ENCODE measurements at regions not wholly inside any gene's neighbourhood (a gene's known extent, or its start where the extent isn't known, plus 50 kb on each side); places are given as distances from the start of the nearest gene placed in this dataset.

DNA sequence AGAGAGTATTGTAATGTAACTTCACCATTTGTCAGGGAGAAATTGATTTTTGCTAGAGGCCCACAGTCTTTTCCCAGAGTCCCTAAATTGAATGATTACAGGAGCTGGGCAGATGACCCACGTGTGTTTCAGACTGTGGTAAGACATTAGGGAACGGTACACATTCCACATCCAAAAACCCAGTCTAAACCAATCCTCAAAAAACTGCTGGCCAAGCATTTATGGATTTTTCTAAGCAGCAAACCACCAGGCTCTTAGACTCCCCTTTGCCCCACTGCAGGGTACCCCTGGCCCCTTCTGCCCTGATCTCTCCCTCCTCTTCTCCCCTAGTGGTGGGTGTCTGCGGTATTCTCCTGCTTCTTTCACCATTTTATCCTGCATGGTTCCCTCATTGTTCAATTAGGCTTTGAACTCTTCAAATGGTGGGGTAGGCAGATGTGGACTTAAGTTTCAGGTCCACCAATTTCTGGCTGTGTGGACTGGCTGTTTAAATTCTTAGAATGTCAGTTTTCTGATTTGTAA, 135.5 kb upstream of the SORCS3 start:
- DNase-seq, result no peak

DNA sequence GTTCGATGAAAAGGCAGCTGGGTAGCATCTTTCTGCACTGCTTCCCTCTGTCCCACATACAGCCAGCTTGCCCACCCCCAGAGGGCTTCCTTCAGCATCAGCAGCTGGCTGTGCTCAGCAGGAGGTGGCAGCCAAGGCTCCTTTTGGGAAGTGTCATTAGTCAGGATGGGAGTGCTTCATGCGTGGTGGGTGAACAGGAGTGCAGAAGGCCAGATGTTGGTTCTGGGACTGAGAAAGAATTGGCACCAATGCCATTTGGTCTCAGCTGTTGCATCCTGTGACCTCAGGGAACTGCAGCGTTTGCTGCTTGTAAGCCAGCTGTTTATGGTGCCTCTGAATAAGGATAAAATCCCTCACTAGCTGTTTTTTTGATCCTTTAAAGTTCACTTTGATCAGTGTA, 131.1 kb upstream of the SORCS3 start:
- DNase-seq, result no peak

- no peak for DNase-seq
Observed at GRCh38 chr10:104510644-104511043, 130.4 kb upstream of the SORCS3 start.

DNA sequence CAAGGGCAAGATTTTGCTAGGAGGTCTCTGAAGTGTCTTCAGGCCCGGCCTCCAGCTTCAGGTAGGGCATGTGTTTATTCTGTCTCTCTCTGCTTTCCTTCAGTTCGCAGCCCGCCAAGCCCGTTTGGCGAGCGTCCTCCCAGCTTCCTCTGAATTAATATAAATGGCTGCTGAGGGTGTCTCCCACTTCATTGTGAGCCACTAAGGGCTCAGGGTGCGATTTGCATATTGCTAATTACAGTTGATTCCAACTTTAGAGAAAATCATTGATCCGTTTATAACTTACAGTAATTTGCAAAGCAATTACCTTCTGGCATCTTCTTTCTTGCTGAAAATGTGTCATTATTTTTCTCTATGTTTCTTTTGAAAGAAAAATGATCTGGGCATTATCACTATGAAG, 128.3 kb upstream of the SORCS3 start:
- DNase-seq, result no peak

DNA sequence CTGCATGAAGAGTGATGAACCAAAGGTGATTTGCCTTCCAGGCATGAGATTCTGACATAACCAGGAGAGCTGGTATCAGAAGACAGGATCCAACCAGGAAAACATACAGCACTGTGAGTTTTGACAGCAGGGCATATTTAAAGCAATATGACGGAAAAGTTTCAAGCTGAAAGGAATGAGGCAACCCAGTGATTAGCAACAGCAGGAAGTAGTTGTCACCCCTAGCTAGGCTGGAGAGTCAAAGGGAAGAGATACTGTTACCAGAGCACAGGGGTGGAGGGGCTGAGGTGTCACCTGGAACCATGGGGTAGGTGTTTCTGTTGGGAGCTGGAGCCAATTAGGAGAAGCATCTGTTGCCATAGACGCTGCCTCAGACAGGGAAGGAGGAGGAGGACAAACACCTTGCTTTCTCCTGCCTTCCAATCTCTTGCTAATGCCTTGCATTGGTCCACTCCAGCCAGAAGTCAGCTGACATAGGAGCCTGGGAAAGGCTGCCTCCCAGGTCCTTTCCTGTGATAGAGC, 125.4 kb upstream of the SORCS3 start:
- no peak for DNase-seq

- no peak for DNase-seq
Observed at GRCh38 chr10:104516986-104517385, 124.1 kb upstream of the SORCS3 start.

DNA sequence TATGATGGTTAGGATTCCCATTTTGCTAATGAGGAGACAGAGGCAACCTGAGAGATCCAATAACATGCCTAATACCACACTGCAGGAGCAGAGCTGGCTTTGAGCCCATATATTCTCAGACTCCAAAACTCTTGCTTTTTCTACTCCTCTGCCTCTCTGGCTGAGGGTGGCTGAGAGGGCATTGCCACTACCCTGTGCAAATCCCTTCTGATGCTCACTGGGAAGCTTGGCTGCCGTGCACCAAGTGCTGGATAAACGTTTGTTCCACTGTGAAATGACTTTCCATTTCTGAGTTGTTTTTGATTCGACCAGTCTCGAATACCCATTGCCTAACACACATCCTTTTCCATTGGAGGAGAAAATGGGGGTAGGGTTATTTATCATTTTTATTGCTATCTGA, 123.1 kb upstream of the SORCS3 start:
- no peak for DNase-seq

DNA sequence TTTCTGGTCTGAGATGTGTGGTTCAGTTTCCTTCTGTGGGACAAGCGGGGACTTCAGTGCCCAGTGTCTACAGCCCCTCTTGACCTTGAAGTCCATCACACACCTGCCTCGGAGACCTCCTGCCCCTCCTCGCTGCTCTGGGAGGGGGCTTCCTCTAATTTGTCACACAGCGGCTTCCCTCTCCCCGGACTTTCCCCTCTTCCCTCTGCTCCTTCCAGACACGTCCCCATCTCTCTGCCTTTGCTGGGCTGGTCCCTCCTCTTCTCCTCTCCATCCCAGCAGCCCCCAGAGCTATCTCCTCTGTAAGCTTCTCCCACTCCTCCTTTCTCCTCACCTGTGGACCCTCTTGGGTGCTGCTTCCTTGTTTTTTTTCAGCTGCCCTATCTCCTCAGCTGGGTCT, 122.2 kb upstream of the SORCS3 start:
- DNase-seq, result no peak

GRCh38 chr10:104520653-104521052, 120.4 kb upstream of the SORCS3 start:
- DNase-seq, result no peak

GRCh38 chr10:104521901-104522694, 119.0 kb upstream of the SORCS3 start:
- DNase-seq, result no peak

DNA sequence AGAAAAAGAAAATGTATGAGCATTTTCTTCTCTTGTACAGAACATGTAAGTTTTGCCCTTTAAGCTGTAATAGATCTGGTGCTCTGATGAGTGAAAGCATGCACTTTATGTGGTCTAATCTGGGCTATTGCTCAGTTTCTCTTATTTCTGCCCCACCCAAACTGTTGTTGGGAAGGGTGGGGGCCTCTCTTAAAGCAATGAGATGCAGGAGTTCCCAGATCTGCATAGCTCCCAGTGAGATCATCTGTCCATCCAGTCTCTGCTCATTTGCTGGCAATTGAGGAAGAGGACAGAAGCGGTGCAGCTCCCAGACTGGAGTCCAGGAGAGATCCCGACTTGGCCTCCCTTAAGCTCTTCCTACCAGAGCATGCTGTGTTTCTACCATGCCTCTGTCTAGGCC, 114.9 kb upstream of the SORCS3 start:
- DNase-seq, result no peak

DNA sequence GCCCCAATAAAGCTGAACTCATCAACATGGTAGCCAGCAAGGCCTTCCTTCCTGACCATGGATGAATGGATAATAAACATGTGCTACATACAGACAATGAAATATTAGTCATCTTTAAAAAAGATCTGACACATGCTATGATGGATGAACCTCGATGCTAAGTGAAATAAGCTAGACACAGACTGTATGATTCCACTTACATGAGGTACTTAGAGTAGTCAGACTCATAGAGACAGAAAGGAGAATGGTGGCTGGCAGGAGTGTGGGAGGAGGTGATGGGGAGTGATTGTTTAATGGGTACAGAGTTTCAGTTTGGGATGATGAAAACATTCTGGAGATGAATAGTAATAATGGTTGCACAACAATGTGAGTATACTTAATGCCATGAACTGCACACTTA, 114.1 kb upstream of the SORCS3 start:
- DNase-seq, result no peak

DNA sequence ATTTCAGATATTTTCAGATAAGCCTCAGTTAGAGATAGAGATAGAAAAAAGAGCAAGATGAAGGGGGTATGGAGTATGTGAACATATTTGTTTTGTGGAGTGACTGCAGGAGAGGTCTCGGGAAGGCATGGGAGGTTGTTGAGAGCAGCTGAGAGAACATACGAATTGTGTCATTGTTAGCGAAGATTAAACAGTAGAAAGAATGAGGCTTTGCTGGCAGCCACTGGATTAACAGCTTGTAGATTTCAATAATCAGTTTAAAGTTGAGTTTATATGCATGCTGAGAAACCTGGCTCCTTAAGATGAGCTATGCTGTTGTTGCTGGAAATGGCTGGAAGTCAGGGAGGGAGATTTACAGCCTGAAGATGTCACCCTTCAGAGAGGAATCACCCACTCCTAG, 100.9 kb upstream of the SORCS3 start:
- no peak for DNase-seq

GRCh38 chr10:104541820-104542219, 99.3 kb upstream of the SORCS3 start:
- DNase-seq, result no peak

DNA sequence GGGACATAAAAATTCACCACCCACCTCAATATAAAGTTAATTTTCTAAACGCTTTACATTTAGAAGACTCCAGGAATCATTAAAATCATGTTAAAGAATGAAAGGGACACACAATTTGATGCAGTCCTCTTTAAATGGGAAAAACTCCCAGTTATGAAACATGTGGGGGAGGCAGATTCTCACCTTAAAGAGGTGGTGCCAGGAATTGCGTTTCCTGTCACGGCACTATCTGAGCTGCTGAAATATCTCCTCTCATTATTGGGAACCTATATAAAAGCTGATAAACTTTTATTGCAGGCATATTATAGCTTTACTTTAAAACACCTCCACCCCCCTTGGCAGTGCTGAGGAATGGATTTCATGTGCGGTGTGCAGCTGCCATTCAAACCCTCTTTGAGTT, 94.8 kb upstream of the SORCS3 start:
- DNase-seq, result no peak

DNA sequence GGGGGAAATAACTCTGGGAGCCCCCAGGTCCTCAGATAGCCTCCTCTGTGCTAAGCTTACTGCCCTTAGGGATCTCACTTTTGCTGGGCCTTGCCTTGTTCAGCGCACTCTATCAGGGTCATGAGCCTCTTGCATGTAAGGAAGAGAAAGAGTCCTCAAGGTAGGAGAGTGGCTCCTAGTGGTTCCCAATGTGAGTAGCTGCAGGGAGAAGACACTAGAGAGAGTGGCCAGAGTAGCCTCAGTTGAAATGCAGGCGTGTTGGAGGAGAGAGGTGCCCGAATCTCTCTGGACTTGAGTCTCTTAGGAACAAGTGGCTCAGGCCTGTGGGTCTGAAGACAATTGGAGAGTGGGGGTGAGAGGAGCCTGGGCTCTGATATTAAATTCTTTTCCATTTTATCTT, 94.3 kb upstream of the SORCS3 start:
- DNase-seq, result no peak

DNA sequence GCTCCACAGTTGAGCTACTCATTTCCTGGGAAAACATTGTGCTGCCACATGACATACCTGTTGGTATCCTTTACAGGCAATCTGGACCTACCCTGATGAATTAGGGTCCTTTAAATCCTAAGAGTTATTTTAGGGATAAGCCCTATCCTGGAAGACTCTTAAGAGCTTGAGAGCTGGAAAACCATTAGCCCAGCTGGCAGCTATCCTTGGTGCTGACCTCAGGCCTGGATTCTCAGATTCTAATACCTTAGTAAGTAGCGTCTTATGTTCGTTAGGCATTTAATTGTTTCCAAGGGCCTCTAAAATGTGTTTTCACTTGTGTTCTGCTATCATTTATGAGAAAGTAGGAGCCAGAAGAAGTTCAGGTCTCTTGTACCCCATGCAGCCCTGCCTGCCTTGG, 93.0 kb upstream of the SORCS3 start:
- no peak for DNase-seq

GRCh38 chr10:104556831-104557230, 84.3 kb upstream of the SORCS3 start:
- DNase-seq, result no peak

GRCh38 chr10:104557966-104558365, 83.1 kb upstream of the SORCS3 start:
- no peak for DNase-seq

DNA sequence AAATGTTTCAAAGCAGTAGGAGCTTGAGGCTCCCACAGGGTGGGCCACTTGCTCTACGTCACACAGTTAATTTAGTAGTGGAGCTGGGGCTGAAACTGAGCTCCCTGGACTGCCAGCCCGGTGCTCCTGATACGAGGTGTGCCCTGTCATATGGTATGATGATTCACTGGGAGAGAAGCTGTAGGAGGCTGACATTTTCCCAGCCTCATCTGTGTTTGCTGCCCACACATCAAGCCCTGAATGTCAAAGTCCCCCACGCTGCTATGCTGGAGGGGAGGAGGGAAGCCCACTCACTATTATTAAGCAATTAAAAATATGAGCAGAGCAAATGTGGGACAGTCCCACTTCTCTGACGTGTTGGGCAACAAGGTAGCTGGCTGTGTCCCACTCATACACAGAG, 81.2 kb upstream of the SORCS3 start:
- DNase-seq, result no peak

- DNase-seq, result no peak
Observed at GRCh38 chr10:104563051-104563450, 78.0 kb upstream of the SORCS3 start.

DNA sequence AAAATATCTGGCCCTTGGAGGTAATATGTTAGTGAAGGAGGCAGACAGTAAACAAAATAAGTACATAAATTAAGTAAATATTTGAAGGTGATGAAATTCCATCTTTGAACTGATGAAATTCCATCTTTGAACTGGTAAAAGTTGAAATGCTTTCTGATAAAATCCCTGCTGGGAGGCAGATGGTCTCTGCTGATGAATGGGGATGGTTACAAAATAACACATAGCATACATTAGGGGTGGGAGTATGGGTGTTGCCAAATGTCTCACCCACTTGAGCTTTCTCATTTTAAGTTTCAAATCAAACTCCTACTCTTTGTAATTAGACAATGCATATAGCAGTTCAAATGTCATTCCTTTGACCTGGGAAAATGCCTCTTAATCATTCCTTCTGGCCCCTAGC, 77.5 kb upstream of the SORCS3 start:
- no peak for DNase-seq

DNA sequence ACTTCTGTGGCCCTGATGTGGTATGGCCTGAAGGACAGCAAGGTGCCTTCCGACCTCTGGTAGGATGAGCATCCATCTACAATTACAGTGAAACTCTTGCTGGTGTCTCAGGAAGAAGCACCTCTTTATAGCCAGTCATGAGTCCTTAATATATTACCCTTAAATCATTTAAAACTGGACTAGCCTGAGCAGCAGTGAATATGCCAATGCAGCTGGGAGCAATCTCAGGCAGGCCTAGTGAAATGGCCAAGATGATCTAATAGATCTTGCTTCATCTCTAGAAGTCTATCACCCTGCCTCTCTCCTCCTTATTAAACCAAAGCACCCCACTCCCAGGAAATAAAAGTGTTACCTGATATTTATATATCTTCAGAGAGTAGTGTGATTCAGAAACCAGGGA, 66.7 kb upstream of the SORCS3 start:
- DNase-seq, result no peak

- DNase-seq, result no peak
Observed at GRCh38 chr10:104574838-104575237, 66.3 kb upstream of the SORCS3 start.

- no peak for DNase-seq
Observed at GRCh38 chr10:104576611-104577010, 64.5 kb upstream of the SORCS3 start.
